ENCODE measurements at regions not wholly inside any gene's neighbourhood (a gene's known extent, or its start where the extent isn't known, plus 50 kb on each side); places are given as distances from the start of the nearest gene placed in this dataset.

DNA sequence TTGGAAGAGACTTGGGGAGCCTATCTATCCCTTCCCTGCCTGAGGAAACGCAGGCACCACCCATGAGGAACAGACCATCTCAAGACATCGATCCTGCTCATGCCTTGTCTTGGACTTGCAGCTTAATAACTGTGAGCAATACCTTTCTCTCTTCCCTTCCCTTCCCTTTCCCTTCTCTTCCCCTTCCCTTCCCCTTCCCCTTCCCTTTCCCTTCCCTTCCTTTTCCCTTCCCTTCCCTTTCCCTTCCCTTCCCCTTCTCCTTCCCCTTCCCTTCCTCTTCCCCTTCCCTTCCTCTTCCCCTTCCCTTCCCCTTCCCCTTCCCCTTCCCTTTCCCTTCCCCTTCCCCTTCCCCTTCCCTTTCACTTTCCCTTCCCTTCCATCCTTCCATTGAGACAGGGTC, 650.7 kb upstream of the SOX11 start:
- no peak for TF ChIP-seq EZH2 (IDR thresholded peaks at IDR 0.05)
- TF ChIP-seq, protein P1, sequence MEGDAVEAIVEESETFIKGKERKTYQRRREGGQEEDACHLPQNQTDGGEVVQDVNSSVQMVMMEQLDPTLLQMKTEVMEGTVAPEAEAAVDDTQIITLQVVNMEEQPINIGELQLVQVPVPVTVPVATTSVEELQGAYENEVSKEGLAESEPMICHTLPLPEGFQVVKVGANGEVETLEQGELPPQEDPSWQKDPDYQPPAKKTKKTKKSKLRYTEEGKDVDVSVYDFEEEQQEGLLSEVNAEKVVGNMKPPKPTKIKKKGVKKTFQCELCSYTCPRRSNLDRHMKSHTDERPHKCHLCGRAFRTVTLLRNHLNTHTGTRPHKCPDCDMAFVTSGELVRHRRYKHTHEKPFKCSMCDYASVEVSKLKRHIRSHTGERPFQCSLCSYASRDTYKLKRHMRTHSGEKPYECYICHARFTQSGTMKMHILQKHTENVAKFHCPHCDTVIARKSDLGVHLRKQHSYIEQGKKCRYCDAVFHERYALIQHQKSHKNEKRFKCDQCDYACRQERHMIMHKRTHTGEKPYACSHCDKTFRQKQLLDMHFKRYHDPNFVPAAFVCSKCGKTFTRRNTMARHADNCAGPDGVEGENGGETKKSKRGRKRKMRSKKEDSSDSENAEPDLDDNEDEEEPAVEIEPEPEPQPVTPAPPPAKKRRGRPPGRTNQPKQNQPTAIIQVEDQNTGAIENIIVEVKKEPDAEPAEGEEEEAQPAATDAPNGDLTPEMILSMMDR (IDR thresholded peaks at IDR 0.05), result no peak
- no peak for TF ChIP-seq EZH2phosphoT487 (IDR thresholded peaks at IDR 0.05)

Measured in neural progenitor cell (in vitro differentiated cells).